Dermis microvascular lymphatic vessel endothelial cell (primary cell): ENCODE measurements at regions not wholly inside any gene's neighbourhood (a gene's known extent, or its start where the extent isn't known, plus 50 kb on each side); places are given as distances from the start of the nearest gene placed in this dataset.
"Not testable (repeated sequence)": the region's sequence is repeated elsewhere in the genome, so short reads cannot be mapped to it uniquely, and the experiment has no call there.

ENCODE experiments used
- DNase-seq, 2 donors: peaks; one replicate each; pipeline versions ENCODE4 v3.0.0 to v3.0.0-alpha.2; 2010; ENCODE audit warnings: low read depth in 2 of 2

DNA sequence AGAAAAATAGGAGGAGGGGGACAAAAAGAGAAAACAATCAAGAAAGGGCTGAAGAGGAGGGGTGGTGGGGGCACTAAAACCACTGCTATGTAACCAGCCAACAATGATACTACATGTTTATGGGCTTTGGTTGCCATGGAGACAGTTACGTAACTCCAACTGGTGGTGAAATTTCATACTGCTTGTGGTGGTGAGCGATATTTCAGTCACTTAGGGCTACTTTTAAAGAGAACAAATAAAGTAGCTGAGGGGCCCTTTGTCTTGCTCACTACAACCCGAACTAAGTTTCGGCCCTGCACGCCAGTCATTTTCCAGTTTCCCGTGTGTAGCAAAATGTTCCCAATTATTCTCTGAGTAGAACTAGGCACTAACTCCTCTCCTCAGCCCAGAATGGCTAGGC is 275.2 kb upstream of the EDA2R start:
- DNase-seq: no peak

DNA sequence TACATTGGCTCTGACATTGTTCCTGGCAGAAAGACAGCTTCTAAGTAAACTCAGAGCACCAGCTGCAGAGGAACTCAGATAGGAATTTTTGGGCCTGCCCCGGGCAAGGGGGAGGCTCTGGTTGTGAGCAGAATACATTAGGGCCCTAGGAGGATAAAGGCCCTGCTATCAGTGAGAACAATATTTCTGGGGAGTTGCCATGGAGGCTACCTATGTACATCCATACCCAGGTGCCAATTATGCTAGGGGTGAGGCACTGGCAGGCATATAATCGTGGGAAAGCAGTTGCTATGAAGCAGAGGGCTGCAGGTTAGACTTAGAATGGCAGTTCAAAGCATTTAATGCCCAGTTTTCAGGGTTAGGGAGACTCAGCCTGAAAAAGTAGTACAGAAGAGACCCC is 273.5 kb upstream of the EDA2R start:
- DNase-seq: no peak

DNA sequence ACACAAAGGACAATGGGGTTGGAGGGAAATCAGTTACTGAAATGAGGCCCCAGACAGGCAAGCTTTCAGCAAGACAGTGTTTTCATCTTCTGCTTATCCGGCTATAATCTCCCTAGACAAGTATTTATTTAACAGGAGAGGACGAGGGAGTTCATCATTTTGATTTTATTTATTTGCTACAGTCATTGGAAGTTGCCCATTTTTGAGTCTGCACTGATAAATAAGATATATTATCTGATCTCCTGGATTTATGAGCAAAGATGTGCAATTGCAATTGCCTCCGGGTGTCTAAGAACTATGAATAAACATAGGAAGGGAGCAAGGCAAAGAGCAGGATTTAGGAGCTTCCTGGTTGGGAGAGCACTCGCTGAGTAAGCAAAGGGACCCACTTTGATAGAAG is 263.2 kb upstream of the EDA2R start:
- DNase-seq: no peak

DNA sequence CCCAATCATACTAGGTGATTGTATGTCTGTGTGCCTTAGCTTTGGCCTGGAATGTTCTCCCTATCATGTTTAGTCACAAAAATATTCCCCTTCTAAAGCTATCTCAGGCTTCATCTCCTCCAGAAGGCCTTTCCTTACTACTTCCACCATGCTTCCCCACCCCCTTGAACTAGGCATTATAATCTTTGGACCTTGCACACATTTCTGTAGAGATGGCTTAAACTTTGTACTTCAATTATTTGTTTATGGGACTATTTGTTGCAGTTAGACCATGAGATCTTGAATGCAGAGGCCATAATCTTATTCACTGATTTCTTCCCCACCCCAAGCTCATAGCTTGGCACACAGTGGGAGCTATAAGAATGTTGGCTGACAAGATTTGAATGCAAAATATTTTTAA is 262.0 kb upstream of the EDA2R start:
- DNase-seq: no peak

DNA sequence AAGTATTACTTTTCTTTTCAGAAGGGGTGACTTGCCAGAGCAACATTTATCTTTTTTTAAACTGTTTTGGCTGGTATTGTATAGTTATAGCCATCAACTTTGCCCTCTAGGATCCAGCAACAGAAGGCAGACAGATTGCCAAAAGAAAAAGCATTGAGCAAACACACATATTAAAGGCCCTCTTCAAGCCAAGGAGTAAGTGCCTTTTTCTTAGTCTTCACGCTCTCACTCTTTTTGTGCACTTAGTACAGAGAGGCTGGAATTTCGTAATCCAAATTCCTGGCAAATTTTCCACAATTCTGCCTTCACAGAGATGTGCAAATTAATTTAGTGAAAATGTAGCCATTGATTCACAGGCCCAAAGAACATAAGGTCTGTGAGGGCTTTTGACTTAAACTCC is 253.1 kb upstream of the EDA2R start:
- DNase-seq: no peak

DNA sequence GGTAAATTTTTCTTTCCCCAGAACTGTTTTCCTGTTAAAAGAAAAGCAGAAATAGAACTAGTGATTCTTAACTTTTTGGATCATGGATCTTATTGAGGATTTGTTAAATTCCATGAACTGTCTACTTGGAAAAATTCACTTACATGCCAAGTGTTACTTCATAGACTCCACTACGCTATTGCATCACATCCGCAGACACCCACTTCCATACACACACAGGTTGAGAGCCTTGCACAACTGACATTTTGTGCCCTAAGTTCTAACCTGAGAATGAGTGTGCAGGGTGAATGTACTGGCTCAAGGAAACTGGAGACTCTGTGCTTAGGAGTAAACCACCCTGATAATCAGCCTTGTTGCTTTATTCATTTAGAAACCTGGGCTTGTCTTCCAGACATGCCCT is 250.5 kb upstream of the EDA2R start:
- no peak for DNase-seq

DNA sequence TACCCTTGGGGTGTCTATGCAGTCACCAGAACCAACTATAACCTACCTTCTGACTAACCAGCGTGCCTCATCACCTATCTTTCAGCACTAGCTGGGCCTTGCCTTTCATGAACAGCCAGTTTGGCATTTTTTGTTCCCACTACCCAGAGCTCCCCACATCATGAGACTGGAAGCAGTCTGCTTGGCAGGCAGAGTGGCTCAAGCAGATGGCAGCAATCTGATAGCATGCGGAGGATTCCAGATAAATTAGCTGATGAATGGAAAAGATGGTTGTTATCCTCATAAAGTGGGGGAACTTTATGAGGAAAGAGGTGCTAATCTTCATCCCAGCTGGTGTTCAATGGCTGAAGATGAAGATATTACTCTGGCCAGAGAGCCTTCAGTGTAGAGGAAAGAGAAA is 243.2 kb upstream of the EDA2R start:
- DNase-seq: no peak

DNA sequence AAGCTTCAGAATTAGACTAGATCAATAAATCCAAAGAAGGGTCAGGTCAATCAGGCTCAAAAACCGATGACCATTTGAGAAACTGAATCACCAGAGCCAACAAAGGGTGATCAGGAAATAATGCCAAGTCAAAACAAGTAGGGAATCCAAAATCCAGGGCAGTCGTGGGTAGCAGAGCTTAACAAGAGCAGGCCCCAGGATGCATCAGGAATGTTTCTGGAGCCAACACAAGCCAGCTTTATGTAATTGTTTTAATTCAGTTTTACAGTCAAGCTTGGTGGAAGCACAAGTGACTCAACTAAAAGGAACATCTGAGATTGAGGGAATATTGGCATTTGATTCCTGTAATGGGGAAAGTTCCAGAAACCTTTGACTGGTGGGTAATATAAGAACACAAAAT is 237.9 kb upstream of the EDA2R start:
- no peak for DNase-seq

DNA sequence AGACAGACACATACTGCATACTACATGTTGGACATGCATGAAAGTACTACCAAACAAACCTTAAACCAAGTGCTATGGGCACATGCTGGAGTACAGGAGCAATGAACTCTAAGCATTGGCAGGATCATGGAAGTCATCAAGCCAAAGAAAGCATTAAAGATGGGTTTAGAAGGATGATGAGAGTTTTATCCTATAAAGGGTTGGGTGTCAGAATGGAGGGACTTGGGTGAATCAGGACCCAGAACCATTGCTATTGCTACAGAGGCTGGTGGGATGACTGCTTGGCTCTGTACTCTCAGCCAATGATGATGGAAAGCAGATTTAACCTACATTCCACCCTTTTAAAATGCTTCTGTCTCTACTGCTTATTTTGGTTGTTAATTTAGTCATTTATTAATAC is 233.9 kb upstream of the EDA2R start:
- no peak for DNase-seq

DNA sequence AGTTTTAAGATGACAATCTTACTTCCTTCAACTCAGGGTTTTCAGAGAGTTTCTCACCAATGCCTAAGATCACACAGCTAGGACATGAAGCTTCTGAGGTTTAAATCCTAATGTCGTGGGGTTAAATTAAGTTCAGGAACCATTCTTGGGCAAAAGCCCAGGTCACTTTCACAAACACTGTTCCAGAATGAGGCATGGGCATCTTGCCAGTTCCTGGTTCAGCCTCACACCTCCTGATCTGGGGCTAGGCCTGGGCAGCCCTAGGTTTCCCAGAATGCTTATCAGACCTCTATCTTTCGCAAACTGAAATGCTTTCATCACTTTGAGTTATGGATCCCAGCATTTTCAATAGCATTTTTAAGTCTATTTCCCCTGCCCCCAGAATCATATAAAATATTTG is 224.8 kb upstream of the EDA2R start:
- no peak for DNase-seq

DNA sequence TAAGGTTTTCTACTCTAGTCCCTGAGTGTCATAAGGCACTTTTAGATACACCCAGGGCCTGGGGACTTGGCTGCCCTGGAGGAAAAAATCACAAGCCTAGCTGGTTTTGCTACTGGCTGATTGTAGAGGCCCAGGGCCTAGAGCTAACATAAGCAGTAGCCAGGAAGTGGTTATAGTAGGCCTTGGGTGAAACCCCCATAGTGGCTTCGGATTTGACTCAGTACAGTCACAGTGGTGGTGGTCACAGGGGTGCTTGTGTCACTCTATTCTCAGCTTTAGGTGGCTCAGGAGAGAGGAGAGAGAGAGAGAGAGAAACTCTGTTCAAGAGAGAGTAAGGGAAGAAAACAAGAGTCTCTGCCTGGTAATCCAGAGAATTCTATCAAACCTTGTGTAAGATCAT is 194.5 kb upstream of the EDA2R start:
- no peak for DNase-seq

DNA sequence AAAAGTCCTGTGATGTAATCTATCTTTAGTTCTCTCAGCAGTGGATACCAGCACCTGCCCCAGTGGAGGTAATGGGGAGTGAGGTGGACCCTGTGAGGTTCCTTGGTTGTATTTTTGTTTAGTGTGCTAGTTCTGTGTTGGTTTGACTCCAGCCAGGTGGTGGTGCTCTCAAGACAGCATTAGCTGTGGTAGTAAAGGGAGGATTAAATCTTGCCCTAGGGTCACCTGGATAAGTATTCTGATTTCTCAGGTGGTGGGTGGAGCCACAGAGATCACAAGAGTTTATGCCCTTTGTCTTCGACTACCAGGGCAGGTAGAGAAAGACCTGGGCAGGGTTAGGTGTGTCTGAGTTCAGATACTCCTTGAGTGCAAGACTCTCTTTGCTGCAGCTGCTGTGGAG is 176.3 kb upstream of the EDA2R start:
- DNase-seq: no peak

DNA sequence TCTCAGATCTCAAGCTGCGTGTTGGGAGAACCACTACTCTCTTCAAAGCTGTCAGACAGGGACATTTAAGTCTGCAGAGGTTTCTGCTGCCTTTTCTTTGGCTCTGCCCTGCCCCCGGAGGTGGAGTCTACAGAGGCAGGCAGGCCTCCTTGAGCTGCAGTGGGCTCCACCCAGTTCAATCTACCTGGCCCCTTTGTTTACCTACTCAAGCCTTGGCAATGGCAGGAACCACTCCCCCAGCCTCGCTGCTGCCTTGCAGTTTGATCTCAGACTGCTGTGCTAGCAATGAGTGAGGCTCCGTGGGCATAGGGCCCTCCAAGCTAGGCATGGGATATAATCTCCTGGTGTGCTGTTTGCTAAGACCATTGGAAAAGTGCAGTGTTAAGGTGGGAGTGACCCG is 155.6 kb upstream of the EDA2R start:
- not testable (repeated sequence) for DNase-seq

DNA sequence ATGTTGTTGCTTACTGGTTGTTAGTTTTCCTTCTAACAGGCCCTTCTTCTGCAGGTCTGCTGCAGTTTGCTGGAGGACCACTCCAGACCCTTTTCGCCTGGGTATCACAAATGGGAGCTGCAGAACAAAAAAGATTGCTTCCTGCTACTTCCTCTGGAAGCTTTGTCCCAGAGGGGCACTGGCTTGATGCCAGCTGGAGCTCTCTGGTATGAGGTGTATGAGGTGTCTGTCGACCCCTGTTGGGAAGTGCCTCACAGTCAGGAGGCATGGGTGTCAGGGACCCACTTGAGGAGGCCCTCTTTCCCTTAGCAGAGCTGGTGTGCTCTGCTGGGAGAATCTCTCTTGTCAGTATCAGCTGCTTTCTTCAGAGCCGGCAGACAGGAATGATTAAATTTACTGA is 127.4 kb upstream of the EDA2R start:
- DNase-seq: no peak

DNA sequence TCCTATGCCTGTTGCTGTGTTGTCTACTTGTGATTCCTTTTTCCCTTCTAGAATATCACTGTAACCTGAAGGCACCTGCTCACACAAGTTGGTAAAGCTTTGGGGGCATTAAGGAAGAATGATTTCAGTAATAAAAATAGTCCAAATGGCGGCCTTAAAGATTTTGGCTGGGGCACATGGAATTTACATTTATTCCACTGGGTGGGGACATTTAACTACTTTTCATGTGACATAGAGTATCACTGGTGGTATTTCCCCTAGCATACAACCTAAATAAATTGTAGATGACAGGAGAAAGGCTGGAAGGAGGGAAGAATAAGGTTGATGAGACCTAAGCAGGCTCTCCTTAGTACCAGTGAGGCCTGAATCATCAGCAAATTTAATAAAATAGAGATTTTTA is 121.8 kb upstream of the EDA2R start:
- DNase-seq: peak in 1 of 2 donors; percentile 1

DNA sequence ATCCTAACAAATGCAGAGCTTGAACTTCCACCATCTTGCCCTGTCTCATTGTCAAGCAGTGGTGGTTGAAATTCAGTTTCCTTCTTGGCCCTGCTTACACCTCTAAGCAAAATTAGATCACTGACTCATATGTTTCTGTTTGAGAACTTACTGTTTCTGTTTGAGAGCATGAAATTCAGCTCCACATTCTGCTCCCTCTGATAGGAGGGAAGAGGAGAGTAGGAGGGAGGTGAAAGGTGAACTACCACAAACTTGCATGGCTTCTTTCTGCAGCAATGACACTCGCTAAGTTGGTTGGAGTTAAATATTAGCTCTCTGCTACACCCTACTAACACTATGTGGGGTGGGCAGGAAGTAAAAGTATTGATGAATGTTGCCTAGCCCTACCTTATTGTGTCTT is 117.8 kb upstream of the EDA2R start:
- DNase-seq: no peak

DNA sequence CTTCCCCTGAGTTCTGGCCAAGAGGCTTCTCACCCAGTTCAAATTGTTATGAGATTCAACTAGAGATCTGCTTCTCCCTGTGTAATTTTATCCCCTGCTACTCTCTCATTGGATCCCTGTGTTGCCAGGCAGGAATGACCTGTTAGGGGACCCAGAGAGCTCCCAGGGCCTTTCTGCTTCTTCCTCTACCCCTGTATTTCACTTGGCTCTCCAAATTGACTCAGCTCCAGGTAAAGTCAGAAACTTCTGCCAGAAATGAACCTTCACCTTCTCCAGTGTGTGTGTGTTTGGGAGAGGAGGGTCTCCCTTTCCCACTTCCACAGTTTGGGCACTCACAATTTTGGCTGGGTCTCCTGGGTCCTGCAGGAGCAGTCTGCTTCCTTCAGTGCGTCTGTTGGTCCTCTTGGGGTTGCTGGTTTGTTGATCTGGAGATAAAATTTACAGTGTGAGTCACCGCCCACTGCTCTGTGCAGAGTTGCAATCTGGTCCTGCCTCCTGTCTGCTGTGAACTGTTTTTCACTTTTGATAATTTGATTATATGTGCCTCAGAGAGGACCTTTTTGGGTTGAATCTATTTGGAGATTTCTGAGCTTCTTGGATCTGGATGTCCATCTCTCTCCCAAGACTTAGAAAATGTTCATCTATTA is 112.4 kb upstream of the EDA2R start:
- no peak for DNase-seq

DNA sequence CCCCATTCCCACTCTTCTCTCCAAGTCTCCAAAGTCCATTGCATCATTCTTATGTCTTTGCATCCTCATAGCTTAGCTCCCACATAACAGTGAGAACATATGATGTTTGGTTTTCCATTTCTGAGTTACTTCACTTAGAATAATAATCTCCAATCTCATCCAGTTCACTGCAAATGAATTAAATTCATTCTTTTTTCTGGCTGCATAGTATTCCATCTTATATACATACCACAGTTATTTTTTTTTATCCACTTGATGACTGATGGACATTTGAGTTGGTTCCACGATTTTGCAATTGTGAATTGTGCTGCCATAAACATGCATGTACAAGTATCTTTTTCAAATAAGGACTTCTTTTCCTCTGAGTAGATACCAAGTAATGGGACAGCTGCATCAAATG is 105.6 kb upstream of the EDA2R start:
- DNase-seq: not testable (repeated sequence)

DNA sequence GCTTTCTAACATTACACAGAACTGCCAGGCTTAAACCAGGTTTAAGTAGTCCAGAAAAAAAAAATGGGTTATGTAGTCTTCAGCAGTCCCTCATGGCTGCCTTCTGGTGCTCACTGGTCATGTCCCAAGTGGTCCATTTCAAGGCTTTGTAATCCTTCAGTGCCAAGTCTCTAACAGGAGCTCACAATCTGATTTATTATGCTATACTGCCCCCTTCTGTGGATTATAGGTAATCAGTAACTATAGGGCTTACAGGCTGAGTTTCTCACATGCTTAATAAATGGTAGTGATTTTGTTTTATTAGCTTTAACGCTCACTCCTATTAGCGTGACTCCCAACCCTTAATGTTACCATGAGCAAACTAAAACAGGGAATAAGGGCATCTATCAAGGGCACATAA is 92.5 kb upstream of the EDA2R start:
- DNase-seq: peak; percentile 6 to 22

DNA sequence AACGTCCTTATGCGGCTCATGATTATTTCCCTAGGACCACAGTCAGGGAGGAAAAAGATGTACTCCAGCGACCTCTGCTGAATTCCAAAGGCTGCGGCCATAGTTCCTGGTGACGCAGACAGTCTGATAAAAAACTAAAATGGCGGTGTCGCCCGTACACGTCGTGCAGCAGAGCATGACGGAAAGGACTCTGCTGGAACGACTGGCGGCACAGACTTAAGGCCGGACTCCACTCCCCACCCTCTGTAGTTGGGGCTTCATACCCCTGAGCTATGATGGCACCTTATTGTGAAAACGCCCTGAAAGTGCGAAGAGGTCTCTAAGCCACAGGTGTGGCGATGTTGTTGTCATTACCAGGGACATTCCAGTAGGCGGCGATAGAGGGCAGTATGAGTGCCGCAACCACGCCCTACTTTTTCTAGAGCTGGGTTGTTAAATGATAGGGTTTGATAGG is 90.0 kb upstream of the EDA2R start:
- peak; percentile 24 to 50 for DNase-seq

DNA sequence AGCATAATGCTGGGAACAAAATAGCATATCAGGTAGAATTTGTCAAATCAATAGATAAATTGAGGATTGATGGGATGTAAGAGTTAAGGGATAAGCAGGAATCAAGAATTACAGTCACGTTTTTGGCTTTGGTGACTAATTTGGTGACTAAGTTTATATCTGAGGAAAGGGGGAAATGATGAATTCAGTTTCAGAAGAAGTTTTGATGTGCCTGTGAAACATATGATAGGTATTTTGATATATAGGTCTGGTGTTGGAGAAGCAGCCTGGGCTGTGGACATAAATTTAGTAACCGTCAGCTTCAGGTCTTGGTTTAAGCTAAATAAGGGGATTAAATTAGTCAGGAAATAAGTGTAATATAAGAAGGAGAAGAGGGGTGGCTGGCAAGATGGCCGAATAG is 79.0 kb upstream of the EDA2R start:
- DNase-seq: no peak

DNA sequence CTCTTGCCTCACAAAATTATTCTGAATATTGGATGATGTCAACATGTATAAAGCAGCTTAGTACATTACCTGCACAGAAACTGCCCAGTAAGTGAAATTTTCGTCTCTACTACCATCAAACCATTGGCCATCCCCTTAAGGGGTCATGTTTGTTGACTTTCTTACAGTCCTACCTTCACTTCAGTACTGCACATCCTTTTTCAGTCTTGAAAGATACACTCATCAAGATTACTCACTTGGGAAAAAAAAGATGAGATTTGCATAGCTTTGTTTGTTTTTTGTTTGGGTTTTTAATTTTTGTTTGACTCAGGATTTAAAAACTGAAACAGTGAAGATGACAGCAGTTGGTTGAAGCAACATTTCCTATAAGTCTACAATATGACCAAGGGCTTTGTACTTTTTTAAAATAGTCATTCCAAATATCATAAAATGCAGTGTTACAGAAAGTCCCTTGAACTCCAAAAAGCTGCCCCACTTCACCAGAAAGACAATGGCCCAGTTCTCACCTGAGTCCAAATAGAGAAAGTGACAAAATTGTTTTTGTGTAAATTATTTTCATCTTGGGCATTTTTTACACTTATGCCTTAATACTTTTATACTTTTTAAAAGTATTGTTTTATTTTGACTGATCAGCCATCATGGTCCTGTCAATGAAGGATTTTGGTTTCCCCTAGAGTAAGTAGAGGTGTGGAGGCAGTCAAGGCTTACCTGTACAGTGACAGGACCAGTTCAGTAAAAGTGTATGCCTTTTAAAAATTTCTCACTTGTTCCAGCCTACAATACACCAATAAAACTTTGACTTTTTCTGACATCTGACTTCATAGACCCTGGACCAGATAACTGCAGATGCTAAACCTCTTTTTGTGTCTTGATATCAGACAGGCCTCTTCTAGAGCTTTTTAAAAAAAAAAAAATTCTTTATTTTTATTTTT is 59.7 kb upstream of the EDA2R start:
- DNase-seq: no peak

DNA sequence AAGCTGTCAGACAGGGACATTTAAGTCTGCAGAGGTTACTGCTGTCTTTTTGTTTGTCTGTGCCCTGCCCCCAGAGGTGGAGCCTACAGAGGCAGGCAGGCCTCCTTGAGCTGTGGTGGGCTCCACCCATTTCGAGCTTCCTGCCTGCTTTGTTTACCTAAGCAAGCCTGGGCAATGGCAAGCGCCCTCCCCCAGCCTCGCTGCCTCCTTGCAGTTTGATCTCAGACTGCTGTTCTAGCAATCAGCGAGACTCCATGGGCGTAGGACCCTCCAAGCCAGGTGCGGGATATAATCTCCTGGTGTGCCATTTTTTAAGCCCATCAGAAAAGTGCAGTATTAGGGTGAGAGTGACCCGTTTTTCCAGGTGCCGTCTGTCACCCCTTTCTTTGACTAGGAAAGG is 53.6 kb upstream of the EDA2R start:
- DNase-seq: not testable (repeated sequence)
